LNCaP clone FGC (cell line): ENCODE measurements at regions not wholly inside any gene's neighbourhood (a gene's known extent, or its start where the extent isn't known, plus 50 kb on each side); places are given as distances from the start of the nearest gene placed in this dataset.

Source experiments
- DNase-seq: peaks from one replicate; pipeline ENCODE4 v3.0.0-alpha.2; 2011; ENCODE audit warnings: low read depth
- H3K4me3 ChIP-seq: 2 replicates; pipeline ENCODE4 v1.5.1; 2011; ENCODE audit warnings: mild to moderate bottlenecking, low read depth, low read length, control low read depth
- CTCF ChIP-seq: IDR thresholded peaks from 2 replicates; pipeline ENCODE4 v1.5.1; 2012; ENCODE audit warnings: mild to moderate bottlenecking; ENCODE audit not compliant: control insufficient read depth, insufficient read depth; ENCODE audit errors: extremely low read depth

GRCh38 chr19:28711411-28711810 is 501.5 kb downstream of the UQCRFS1 start:
- no peak overlapping the region for H3K4me3 ChIP-seq
- TF ChIP-seq CTCF: no peak
- no peak for DNase-seq

GRCh38 chr19:28710278-28710677 is 502.7 kb downstream of the UQCRFS1 start:
- DNase-seq: peak; percentile 49
- no peak overlapping the region for H3K4me3 ChIP-seq
- peak; percentile 67 for TF ChIP-seq CTCF

- H3K4me3 ChIP-seq: no peak overlapping the region
- no peak for TF ChIP-seq CTCF
- DNase-seq: no peak
Observed at GRCh38 chr19:28706693-28707092, 506.3 kb downstream of the UQCRFS1 start.

- TF ChIP-seq CTCF: no peak
- DNase-seq: no peak
- no peak overlapping the region for H3K4me3 ChIP-seq
Observed at GRCh38 chr19:28705008-28705407, 507.9 kb downstream of the UQCRFS1 start.

GRCh38 chr19:28703400-28703956 is 509.5 kb downstream of the UQCRFS1 start:
- no peak overlapping the region for H3K4me3 ChIP-seq
- DNase-seq: no peak
- TF ChIP-seq CTCF: no peak

GRCh38 chr19:28701491-28701890 is 511.5 kb downstream of the UQCRFS1 start:
- no peak for TF ChIP-seq CTCF
- DNase-seq: no peak
- H3K4me3 ChIP-seq: no peak overlapping the region

GRCh38 chr19:28700176-28700575 is 512.8 kb downstream of the UQCRFS1 start:
- no peak overlapping the region for H3K4me3 ChIP-seq
- TF ChIP-seq CTCF: no peak
- no peak for DNase-seq
